ACHN (cell line): ENCODE measurements at regions not wholly inside any gene's neighbourhood (a gene's known extent, or its start where the extent isn't known, plus 50 kb on each side); places are given as distances from the start of the nearest gene placed in this dataset.
"Not testable (repeated sequence)": the region's sequence is repeated elsewhere in the genome, so short reads cannot be mapped to it uniquely, and the experiment has no call there.

Source experiments
- DNase-seq: peaks from one replicate; pipeline ENCODE4 v3.0.0-alpha.2; 2015
- in situ Hi-C: cut with HindIII; loops from 2 replicates; pipeline ENCODE4 v1.10.0; 2017; ENCODE audit warnings: low sequenced_read_pairs, low pct_ligation_motif_present, low pct_unique_long_range_greater_than_20kb

DNA sequence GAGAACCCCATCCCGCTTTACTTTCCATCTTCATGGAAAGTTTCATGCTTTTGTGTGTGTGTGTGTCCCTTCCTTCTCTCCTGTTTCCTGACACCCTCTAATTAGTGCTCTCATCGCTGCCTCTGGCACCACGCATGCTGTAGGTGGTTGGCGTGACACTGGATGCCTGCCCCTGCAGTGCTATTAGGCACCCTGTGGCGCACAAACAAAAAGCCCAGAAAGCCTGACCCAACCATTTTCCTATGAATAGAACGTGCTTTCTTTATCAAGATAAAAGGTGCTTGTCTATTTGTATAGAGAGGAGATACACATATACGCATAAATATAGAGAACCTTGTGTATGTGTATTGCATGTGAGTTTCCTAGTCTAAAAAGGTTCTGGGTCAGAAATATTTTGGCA is 120.8 kb upstream of the CDCA7L start:
- in situ Hi-C loops: no loop called here
- DNase-seq: no peak

DNA sequence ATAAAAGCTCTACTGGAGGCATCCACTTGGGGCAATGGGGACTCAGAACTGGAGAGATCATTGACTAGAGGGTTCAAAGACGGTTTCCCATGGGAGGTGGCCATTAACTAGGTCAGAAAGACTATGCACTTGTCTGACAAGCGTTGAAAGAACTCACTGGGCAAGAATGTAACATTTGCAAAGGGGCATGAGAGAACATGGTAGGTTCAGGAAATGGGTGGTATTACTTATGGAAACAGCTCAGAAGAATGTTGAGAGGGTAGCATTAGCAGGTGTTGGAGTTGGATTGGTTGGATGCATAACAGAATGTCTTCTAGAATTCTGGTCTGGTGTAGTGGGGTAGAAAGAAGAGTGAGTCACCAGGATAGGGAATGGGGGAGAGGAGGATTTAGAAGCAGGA is 119.1 kb upstream of the CDCA7L start:
- no peak for DNase-seq
- in situ Hi-C loops: no loop called here

DNA sequence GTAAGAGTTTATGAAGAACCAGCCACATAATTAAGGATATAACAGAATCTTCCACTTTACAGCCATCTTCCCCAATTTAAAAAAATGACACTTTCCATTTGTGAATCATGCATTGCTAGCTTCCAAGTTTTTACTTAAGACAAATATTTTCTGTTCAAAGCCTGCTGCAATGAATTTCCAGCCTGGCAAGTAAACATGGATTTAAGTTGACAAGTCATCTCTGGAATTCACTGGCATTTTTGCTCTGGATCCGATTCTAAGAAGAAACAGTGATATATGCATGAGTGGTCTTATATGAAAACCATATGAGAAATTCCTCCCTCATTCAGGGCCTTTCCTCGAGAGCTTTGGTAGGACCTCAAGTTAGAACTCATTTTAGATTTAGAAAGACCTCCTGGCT is 116.1 kb upstream of the CDCA7L start:
- DNase-seq: no peak
- in situ Hi-C loops: no loop called here

DNA sequence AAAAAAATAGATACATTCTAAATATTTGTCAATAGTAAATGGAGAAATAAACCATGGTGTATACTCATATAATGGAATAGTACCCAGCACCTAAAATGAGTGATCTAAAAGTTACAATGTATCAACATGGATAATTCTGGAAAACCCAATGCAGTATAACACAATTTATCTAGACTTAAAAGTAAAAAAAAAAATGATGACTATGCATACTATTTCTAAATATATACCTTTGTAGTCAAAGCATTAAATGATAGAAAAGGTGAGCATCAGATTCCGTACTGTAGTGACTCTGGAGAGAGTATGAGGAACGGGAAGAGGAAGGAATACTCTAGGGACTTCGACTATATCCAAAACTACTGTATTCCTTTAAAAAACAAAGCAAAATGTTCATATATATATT is 115.2 kb upstream of the CDCA7L start:
- in situ Hi-C loops: no loop called here
- DNase-seq: no peak

DNA sequence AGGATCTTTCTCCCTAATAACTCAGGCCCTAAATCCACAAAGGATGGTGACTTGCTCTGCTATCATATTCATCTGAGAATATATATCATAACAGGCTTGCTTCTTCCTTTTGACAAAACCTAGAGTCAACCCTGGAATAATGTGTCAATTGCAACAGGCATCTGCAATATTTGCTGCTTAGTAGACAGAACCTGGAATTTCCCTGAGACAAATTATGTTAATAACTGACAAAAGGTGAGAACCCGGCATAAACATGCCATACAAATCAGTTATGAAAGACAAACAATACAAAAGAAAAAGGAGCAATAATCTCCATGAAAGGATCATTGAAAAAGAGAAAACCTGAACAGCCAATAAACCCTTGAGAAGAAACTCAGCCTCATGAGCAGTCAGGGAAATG is 114.5 kb upstream of the CDCA7L start:
- no peak for DNase-seq
- in situ Hi-C loops: no loop called here

DNA sequence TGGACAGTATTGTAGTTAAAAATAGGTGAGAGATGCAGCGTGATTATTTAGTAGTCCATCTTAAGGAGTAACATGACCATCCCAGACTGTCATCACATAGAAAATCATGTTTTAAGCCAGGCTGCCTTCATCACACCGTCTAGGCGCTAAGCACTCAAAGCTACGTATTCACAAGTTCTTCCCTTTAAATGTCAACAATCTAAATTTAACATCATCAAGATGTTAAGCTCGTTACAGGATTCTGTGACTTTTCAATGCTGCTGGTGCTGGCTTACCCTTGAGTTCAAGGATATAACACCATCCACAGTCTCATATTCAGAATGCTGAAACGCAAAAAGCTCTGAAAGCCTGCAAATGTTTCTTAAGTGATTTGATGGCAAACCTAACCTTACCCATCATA is 109.5 kb upstream of the CDCA7L start:
- in situ Hi-C loops: no loop called here

DNA sequence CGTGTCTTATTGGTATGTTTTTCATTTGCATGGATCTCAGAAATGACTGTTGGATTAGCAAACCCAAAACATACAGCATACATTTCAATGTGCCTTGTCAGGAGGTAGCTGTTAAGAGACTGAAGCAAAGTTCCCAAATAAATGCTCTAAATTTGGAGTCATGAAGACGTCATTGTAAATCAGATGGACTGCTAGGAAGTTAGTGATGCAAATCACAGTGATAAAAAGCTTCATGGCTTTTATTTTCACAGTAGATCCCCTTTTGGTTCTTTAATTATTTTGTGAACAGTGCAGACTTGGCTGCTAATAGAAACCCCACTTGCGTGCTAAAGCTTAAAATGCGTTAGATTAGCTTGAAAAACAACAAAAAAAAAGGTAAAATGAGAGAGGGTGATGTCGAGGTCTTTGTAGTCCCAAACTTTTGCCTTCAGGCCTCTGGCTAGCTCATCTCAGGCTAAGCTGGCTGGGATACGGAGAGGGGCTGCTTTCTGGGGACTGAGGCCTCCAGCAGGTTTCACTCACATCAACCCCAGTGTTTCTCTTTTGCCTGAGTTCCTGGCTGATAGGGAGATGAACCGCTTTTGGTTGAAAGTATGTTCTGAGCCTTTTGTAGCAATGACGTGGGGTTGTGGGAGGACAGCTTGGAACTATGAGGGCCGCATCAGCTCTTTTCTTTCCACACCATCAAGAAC is 107.1 kb upstream of the CDCA7L start:
- in situ Hi-C loops: no loop called here
- DNase-seq: no peak

More for the DNA sequence above, 109.5 kb upstream of the CDCA7L start:
- no peak for DNase-seq

DNA sequence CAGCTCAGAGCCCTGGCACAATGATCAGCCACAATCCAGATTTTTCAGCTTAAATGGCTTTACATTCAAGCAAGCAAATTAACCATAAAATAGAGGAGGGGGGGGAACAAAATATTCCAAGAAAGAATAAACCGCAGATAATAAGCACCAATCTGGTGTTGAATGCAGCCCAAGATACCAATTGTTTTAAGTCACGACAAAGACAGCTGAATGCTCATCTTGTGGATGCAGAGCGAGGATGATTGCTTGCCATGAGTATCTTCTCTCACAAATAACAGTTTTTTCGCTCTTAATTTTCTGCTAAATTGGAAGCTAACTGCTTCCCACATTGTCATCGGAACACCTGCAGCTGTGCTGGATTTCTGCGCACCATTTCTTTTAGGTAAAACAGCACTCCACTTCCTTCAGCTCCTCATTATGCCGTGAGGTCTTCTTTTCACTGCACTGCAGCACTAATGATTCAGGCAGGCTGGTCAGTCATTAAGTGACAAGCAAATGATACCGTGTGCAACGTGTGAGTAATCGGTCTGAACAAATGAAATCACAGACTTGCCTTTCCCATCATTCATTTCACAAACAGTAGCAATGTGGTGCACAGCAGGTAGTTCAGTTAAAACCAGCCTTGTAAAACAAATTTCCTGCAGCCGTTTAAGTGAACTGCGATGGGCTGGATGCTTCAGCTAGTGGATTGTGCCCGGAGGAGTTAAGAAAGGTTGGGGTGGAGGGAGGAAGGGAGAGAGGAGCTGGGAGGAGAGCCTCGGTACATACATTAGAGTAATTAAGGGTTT is 106.4 kb upstream of the CDCA7L start:
- in situ Hi-C loops: no loop called here
- DNase-seq: no peak

DNA sequence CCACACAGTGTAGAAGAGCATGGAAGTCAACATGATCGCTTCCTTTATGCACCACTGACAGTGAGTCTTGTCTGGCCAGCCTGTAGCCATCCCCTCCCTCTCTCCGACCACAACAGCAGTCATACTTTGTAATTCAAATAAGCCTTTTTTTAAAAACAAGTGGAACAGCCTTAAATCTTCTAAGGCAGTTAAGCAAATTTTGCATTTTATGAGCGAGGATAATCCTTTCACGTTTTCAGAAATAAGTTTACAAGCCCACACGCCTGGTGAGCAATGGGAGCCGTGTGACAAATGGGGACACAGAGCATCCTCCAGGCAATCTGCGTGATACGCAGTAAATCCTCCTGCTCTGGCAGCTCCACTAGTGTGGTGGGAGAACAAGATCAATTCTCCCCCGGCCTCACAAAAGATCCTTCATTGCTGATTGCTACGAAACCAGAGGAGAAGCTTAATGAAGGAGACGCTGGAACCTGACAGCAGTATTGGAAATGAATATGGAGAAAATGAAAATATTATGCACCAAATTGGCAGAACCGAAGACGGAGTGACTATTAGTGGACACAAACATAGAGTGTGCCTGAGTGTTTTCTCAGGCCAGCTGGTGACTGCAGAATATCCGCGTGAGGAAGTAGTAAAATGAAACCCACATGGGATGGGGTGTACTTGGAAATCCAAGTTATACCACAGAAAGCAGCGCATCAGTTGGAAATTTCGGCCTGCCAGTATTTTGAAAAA is 104.2 kb upstream of the CDCA7L start:
- in situ Hi-C loops: no loop called here
- no peak for DNase-seq

DNA sequence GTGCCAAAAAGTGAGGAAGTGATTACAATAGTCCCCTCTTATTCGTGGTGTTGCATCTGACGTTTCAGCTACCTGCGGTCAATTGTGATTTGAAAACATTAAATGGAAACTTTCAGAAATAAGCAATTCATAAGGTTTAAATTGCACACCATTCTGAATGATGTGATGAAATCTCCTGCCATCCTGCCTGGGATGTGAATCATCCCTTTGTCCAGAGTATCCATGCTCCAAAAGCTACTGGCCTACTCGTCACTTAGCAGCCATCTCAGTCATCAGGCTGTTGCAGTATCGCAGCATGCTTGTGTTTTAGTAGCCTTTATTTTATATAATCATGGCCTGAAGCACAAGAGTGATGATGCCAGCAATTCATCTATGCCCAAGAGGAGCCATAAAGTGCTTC is 97.7 kb upstream of the CDCA7L start:
- in situ Hi-C loops: no loop called here

DNA sequence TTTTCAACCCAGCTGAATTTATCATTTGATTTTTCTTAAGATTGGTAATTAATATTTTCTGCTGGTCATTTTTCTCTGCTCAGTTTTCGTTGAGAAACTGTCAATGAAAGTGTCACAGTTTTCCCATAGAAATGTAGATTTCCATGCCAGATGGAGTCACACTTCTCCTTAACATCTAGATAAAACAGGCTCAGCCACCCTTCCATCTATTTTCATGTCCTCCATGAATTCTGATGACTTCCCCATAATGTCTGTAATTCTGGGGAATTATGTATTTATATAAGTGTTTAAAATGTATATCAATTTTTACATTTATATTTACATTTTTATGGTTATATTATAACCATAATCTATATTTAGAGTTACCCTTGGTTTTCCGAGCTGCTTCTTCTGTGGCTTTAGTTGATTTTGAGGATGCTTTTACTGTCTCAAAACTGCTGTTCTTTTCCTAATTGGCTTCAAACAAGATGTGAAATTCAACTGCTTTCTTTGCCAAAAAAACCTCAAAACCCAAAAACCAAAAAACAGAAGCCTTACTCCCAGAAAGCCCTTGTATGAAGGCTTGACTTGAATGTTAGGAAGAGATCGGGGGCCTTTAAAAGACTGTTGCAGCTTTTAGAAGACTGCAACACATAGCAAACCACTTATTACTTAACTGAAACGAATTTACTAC is 95.4 kb upstream of the CDCA7L start:
- in situ Hi-C loops: no loop called here
- no peak for DNase-seq

More for the DNA sequence above, 97.7 kb upstream of the CDCA7L start:
- no peak for DNase-seq

DNA sequence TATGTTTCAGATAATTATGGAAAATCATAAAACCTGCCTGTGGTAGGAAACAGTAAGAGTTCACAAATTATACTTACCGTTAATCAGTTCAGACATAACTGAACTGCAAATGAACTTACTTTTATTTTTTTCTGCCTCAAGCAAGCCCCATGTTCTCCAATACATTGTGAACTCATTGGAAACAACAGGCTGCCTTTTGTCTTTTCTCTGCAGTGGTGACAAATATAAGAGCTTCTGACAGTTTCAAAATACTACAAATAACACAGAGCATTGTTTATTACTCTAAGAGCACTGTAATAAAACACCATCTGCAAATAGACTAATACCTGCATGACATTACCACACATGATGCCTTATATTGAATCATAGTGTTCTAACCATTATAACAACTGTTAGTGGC is 94.0 kb upstream of the CDCA7L start:
- in situ Hi-C loops: no loop called here
- DNase-seq: no peak

DNA sequence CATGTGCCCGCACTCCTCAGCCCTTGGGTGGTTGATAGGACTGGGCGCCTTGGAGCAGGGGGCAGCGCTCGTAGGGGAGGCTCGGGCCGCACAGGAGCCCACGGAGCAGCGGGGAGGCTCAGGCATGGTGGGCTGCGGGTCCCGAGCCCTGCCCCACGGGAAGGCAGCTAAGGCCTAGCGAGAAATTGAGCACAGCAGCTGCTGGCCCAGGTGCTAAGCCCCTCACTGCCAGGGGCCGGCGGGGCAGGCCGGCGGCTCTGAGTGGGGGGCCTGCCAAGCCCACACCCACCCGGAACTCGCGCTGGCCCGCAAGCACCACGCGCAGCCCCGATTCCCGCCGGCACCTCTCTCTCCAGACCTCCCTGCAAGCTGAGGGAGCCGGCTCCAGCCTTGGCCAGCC is 86.7 kb upstream of the CDCA7L start:
- DNase-seq, in situ Hi-C loops: not testable (repeated sequence)

DNA sequence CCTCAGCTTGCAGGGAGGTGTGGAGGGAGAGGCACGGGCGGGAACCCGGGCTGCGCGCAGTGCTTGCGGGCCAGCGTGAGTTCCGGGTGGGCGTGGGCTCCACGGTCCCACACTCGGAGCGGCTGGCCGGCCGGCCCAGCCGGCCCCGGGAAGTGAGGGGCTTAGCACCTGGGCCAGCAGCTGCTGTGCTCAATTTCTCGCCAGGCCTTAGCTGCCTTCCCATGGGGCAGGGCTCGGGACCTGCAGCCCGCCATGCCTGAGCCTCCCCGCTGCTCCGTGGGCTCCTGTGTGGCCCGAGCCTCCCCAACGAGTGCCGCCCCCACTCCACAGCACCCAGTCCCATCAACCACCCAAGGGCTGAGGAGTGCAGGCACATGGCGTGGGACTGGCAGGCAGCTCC is 83.0 kb upstream of the CDCA7L start:
- in situ Hi-C loops, DNase-seq: not testable (repeated sequence)

DNA sequence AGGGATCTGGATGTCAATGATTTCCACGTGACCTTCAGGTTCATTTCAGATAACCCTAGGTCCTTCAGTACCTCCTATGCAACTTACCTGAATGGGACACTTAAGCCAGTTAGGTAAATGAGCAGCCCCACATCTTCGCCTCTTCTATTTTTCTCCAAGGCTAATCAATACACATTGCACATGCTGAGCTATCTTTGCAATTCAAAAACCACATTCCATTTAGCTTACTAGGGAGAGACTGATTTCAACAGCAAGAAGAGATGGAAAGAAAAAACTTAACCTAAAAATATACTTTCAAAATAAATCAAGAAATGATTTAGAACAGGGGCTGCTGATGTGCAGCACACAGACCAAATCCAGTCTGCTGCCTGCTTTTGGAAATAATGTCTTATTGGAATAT is 81.8 kb upstream of the CDCA7L start:
- no peak for DNase-seq
- in situ Hi-C loops: no loop called here

DNA sequence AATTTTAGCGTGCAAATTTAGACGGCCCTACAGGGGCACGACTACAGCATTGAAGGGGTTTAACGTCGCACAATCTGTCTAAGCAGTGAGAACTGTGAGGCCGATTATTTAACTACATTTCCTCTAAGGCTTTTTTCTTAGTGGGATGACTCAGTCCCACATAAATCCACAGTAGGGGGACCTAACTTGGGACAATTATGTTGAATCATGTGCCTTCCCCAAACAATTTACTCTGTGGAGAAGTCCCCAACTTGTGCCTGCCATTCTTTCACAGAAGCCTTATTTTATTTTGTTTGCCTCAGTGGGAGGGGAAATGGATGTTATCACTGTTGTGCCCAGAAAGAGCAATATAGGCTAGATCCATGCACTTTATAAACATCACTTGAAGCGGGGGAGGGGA is 80.3 kb upstream of the CDCA7L start:
- in situ Hi-C loops: no loop called here
- DNase-seq: no peak

DNA sequence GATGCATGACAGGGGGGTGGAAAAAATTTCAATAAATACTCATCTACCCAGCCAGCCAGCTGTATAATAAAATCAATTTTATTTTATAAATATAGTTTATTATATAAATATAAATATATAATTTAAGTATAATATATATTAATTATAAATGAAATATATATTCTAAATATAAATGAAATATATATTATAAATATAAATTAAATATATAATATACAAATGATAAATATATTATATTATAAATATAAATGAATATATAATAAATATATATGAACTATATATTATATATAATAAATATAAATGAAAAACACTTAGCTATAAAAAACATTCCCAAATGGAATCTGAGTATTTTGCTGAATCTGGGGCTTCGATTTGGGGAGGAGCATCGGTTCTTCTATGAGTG is 79.4 kb upstream of the CDCA7L start:
- in situ Hi-C loops: no loop called here
- DNase-seq: no peak

DNA sequence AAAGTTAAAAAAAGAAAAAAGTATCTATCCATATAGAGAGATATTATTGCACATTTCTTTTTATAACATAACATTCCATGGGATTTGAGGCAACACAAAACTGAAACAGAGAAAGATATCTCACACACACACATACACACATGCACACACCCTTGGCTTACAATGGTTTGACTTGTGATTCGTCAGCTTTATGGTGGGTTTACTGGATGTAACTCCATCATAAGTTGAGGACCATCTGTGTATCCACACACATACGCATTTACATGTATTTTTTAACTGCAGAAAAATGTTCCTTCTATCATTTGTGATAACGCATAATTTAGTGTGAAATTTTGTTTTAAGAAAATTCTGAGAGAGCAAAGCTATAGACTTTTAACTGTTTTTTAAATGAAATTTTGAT is 74.2 kb upstream of the CDCA7L start:
- in situ Hi-C loops: no loop called here
- DNase-seq: no peak

DNA sequence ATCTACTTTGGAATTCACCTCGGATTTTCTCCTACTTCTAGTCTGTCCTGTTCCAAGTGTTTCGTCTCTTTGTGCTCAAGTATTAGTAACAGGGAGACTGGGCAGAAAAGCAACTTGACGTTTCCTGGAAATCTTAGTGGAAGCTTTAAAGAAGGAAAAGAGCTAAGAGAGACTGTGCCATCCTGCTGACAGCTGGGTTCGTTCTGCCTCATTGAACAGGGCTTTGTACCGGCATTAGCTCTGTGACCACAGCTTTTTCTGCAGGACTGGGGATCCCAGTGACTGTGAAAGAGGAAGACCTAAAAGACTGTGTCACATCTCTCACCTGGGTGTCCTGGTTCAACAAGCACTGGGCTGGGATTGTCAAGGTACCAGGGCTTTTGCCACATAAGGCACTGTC is 70.8 kb upstream of the CDCA7L start:
- DNase-seq: no peak
- in situ Hi-C loops: no loop called here
